Muscle layer of colon (tissue), 2 donors: ENCODE measurements at regions not wholly inside any gene's neighbourhood (a gene's known extent, or its start where the extent isn't known, plus 50 kb on each side); places are given as distances from the start of the nearest gene placed in this dataset.

Source experiments
- H3K27ac ChIP-seq: one replicate; pipeline ENCODE4 v1.7.0; 2013; ENCODE audit warnings: low read depth, mild to moderate bottlenecking, low read length, moderate library complexity
- H3K27me3 ChIP-seq, 2 donors: one replicate each; pipeline ENCODE4 v1.7.0; 2013; ENCODE audit warnings: low read length in 2 of 2, mild to moderate bottlenecking in 2 of 2; ENCODE audit not compliant: insufficient read depth in 2 of 2, control insufficient read depth in 1 of 2
- H3K36me3 ChIP-seq: one replicate; pipeline ENCODE4 v1.7.0; 2013; ENCODE audit warnings: mild to moderate bottlenecking, low read length; ENCODE audit not compliant: insufficient read depth
- H3K4me1 ChIP-seq: one replicate; pipeline ENCODE4 v1.7.0; 2013; ENCODE audit warnings: mild to moderate bottlenecking, low read length; ENCODE audit not compliant: insufficient read depth
- H3K4me3 ChIP-seq, 2 donors: one replicate each; pipeline ENCODE4 v1.7.0; 2013; ENCODE audit warnings: low read length in 2 of 2, low read depth in 1 of 2, mild to moderate bottlenecking in 1 of 2, moderate library complexity in 1 of 2
- H3K9ac ChIP-seq: one replicate; pipeline ENCODE4 v1.7.0; 2013; ENCODE audit warnings: low read length
- H3K9me3 ChIP-seq: one replicate; pipeline ENCODE4 v1.7.0; 2013; ENCODE audit warnings: mild to moderate bottlenecking, low read length
- donor health status: abdominal sarcoma.
- donor health status: Adenocarcinoma of cecum.

DNA sequence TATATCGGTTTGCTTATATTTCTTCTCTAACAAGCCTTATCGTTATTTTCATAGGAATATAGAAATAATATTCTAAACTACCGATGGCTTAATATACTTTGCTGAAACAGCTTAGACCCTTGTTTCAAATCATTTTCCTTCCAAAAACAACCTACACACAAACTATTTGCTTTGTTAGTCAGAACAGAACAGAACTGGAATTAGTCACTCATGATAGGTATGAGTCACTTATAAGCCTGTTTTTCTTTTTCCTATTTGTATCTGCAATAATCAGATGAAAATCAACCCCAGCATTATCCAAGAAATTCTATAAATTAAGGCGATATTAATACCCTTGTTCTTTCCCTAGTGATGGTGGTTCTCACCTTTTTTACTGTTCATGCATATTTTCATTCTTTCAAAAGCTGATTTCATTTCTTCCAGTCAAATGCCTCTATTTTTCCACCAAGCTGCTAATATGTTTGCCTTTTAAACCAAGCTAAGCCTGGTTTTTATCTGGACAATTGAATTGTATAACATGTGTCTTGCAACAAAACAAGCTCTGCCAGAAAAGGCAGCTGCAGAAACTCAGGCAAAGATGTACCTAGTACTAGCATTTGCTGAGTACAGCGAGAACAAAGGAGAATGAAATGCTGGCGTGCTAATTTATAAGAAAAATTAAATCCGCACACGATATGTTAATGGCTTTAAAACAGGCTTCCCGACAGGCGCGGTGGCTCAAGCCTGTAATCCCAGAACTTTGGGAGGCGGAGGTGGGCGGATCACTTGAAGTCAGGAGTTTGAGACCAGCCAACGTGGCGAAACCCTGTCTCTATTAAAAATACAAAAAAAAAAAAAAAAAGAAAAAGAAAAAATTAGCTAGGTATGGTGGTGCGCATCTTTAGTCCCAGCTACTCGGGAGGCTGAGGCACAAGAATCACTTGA, 1418.2 kb downstream of the AACS start:
- H3K9me3 ChIP-seq: no peaks in the 10 kb centered on the region
- H3K4me1 ChIP-seq: peaks cover 17% of the 10 kb centered on the region
- H3K27ac ChIP-seq: no peak overlapping the region
- no peaks in the 10 kb centered on the region for H3K27me3 ChIP-seq
- H3K4me3 ChIP-seq: no peak overlapping the region
- no peaks in the 10 kb centered on the region for H3K36me3 ChIP-seq
- no peak overlapping the region for H3K9ac ChIP-seq

DNA sequence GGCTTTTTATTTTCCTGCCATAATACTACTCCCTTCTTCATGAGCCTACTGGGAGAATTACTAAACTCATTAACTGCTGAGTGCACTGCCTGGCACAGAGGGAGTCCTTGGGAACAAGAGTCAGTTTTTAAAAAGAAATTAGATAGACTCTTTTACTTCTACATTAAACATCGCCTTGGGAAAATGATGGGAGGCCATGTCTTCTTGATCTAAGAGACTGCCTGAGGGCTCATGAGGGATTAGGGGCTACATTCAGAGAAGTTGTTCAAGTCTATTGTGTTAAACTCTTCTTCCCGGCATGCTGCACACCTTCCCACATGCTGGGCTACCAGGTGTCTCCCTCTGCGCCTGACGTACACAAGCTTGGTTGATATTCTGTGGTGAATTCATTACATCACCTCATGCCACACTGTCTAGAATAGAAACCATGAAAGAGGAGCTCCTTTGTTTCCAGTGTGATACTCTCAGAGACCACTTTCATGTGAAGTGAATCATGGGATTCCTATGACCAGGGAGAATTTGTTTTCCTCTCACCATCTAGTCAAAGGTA, 1422.3 kb downstream of the AACS start:
- Histone ChIP-seq H3K4me3 (no peak overlapping the region), H3K36me3 (no peaks in the 10 kb centered on the region), H3K4me1 (peaks cover 17% of the 10 kb centered on the region), H3K27ac (no peak overlapping the region), H3K27me3 (no peaks in the 10 kb centered on the region), H3K9me3 (no peaks in the 10 kb centered on the region), H3K9ac (no peak overlapping the region)

DNA sequence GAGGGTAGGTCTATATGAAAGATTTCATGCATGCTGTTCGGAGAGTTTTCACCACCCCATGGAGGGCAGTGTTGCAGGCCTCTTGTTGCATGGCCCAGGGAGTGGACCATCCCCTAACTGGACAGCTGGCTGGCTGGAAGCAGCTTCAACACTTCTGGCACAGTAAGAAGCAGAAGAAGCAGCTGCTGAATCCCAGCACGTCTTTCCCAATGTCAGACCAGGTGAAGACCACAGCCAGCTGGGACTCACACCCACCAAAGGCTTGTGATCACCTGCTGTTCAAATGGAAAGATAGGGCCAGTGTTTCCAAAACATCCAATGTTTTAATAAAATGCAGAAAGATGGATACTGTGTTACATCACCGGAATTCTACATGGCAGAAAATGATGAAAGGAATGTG, 1423.6 kb downstream of the AACS start:
- no peaks in the 10 kb centered on the region for H3K27me3 ChIP-seq
- no peaks in the 10 kb centered on the region for H3K9me3 ChIP-seq
- H3K27ac ChIP-seq: no peak overlapping the region
- H3K4me1 ChIP-seq: peaks cover 11% of the 10 kb centered on the region
- H3K36me3 ChIP-seq: no peaks in the 10 kb centered on the region
- no peak overlapping the region for H3K9ac ChIP-seq
- no peak overlapping the region for H3K4me3 ChIP-seq

DNA sequence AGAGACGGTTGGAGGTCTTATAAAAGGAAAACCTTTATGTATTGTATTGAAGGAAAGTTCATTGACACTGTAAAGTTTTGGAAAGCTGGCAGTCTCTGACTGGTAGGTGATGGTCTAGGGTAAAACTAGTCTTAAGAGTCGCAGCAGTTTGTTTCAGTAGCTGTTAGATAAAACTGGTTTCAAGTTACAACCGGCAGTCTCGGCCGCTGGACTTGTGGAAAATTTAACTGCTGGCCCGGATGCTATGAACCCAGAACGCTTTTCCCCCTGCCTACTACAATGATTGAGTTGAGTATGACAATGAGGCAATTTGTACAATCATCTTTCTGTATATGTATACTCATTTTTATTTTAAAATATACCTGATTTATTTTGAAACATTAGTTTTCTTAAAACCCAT, 1426.9 kb downstream of the AACS start:
- H3K36me3 ChIP-seq: no peaks in the 10 kb centered on the region
- H3K27me3 ChIP-seq: no peaks in the 10 kb centered on the region
- no peaks in the 10 kb centered on the region for H3K9me3 ChIP-seq
- H3K27ac ChIP-seq: no peak overlapping the region
- peaks cover 8% of the 10 kb centered on the region for H3K4me1 ChIP-seq
- no peak overlapping the region for H3K4me3 ChIP-seq
- no peak overlapping the region for H3K9ac ChIP-seq

DNA sequence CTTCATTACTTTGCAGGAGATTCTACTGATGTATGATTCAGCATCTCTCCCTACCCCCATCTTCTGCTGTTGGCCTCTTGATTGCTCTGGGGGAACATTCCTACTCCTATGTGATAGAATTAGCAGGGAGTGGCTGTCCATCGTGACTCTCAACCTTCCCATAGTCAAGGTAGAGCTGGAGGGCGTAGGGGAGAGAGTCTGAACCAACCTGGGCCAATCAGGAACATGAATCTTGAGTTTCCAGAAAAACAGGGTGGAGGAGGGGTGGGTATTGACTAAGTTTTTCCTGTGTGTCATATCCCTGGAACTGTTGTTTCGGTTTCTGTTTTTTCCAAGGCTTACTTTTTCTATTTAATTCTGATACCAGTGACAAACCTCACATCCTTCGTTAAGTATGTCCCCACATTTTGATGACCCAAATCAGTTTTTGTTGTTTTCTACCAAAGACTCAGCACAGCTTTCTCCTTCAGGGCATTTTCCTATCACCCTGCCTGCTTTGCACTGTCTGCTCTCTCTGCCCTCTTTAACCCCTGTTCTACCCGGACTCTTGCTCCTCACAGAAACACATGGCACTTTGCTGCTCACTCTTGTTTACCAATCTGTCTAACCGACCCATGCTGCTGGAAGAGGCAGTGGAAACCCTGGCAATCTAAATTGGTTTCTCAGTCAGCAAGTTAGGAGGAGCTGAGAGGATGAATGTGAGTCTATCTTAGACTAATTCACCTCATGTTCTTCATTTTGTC, 1428.3 kb downstream of the AACS start:
- H3K27ac ChIP-seq: no peak overlapping the region
- H3K4me3 ChIP-seq: no peak overlapping the region
- no peaks in the 10 kb centered on the region for H3K27me3 ChIP-seq
- H3K9me3 ChIP-seq: no peaks in the 10 kb centered on the region
- peaks cover 8% of the 10 kb centered on the region for H3K4me1 ChIP-seq
- no peaks in the 10 kb centered on the region for H3K36me3 ChIP-seq
- H3K9ac ChIP-seq: no peak overlapping the region

DNA sequence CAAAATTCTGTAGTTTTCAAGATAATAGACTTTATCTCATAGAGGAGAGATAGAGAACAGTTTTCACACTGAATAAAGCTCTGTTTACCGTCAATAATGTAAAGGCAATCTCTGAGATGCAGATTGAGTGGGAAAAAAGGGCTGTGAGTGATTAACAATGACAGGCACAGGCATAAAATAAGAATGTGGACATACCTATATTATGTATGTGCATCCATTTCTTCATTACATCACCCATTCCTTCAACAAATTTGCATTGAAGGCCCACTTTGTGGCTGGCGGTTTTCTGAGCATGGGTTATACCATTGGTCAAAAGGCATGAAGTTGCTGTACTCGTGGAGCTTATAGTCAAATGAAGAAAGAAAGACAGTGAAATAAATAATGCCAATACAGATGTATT, 1431.0 kb downstream of the AACS start:
- Histone ChIP-seq H3K9me3 (no peaks in the 10 kb centered on the region), H3K27me3 (no peaks in the 10 kb centered on the region), H3K4me3 (no peak overlapping the region), H3K27ac (no peak overlapping the region), H3K4me1 (peaks cover 8% of the 10 kb centered on the region), H3K9ac (no peak overlapping the region), H3K36me3 (no peaks in the 10 kb centered on the region)

DNA sequence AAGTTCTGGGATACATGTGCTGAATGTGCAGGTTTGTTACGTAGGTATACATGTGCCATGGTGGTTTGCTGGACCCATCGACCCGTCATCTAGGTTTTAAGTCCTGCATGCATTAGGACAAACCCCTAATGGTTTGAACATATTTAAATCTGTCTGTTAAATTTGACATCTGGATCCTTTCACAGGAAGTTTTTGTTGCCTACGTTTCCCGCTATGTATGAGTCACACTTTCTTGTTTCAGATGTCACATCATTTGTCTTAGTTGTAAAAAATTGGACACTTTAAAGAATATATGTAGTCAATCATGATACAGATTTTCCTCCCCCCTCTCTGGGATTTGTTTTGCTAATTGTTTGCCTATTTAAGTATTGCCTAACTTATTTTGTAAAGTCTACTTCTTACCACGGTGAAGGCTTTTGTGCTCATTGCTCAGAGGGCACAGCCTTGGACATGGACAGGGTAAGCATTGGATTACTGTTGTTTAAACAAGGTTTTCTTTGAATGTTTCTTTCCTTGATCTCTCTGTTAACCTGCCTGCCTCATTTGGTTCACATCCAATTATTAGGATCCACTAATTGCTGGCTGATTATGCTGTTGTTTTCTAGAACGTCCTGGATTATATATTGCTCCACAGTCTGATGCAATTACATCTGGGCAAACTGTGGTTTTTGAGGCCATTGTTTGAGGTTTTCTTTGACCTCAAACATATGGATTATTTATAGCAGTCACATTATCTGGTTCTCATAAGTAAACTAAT, 1441.4 kb downstream of the AACS start:
- H3K27ac ChIP-seq: no peak overlapping the region
- H3K4me3 ChIP-seq: no peak overlapping the region

DNA sequence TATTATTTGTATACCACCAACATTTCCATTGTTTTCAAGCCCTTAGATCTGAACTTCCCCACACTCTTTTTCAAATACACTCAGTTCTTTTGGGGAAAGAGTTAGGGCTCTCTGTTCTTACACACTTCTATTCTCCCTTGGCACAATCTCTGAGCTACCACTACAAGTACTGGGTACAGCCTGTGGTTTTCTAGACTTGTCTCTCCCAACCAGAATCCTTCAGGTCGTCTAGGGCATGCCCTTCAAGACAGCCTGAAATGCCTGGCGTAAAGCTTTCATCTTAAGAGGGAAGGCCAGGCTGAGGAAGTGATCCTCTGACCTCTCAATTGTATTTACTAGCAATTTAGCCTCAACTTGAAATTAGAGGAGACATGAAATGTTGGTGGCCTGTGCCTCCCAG, 1442.0 kb downstream of the AACS start:
- no peaks in the 10 kb centered on the region for H3K36me3 ChIP-seq
- no peak overlapping the region for H3K9ac ChIP-seq
- H3K27me3 ChIP-seq: no peaks in the 10 kb centered on the region
- H3K4me1 ChIP-seq: no peaks in the 10 kb centered on the region
- H3K9me3 ChIP-seq: no peaks in the 10 kb centered on the region
- no peak overlapping the region for H3K4me3 ChIP-seq
- H3K27ac ChIP-seq: no peak overlapping the region

More for the DNA sequence above, 1441.4 kb downstream of the AACS start:
- Histone ChIP-seq H3K36me3 (no peaks in the 10 kb centered on the region), H3K9me3 (no peaks in the 10 kb centered on the region), H3K4me1 (no peaks in the 10 kb centered on the region), H3K27me3 (no peaks in the 10 kb centered on the region), H3K9ac (no peak overlapping the region)

DNA sequence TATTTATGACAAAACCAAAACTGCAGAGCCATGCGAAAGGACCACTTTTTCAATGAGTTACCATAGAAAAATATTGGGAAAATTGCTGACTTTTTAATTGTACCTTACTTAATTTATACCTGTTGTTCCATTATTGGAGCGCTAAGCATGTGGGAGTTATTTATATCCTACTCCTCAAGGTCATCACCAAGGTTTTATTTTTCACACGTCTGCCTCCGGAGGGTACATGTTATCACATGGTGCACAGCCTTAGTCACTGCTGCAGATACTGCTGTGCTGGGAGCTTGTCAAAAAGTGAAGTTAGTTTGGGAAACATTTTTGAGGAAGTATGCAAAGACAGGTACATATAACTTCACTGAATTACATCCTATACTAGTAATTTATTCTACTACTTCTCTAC, 1444.3 kb downstream of the AACS start:
- Histone ChIP-seq H3K27me3 (no peaks in the 10 kb centered on the region), H3K9me3 (no peaks in the 10 kb centered on the region), H3K36me3 (no peaks in the 10 kb centered on the region), H3K27ac (no peak overlapping the region), H3K9ac (no peak overlapping the region), H3K4me3 (no peak overlapping the region), H3K4me1 (no peaks in the 10 kb centered on the region)

DNA sequence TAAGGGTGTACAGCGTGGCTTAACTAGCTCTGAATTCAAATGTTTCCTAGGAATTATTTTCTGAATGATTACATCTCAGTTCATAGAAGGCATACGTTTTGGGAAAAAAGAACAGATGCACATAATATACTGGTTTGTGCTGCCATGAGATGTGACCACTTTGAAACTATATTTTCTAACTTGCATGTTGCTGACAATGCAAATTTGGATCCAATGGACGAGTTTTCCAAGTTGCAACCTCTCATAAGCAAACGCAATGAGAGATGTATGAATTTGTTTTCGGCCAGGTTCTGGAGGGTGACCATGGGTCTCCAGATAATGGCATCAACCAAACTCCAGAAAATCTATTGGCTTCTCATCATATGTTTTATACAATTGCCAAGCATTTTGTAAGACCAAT, 1445.4 kb downstream of the AACS start:
- Histone ChIP-seq H3K27me3 (no peaks in the 10 kb centered on the region), H3K4me3 (no peak overlapping the region), H3K9ac (no peak overlapping the region), H3K4me1 (no peaks in the 10 kb centered on the region), H3K9me3 (no peaks in the 10 kb centered on the region), H3K36me3 (no peaks in the 10 kb centered on the region), H3K27ac (no peak overlapping the region)
